ENCODE measurements at regions not wholly inside any gene's neighbourhood (a gene's known extent, or its start where the extent isn't known, plus 50 kb on each side); places are given as distances from the start of the nearest gene placed in this dataset.

GRCh38 chrX:57737881-57738280 is 57.8 kb upstream of the NLRP2B start:
- Histone ChIP-seq H3K4me3 (ENCODE audit: low read length in 2 of 2) (no peak overlapping the region), H3K4me1 (ENCODE audit: control insufficient read depth in 2 of 2, insufficient read depth in 2 of 2, low read length in 2 of 2) (no peaks in the 10 kb centered on the region), H3K36me3 (ENCODE audit: control insufficient read depth in 2 of 2, insufficient read depth in 2 of 2, low read length in 1 of 2) (no peaks in the 10 kb centered on the region), H3K27me3 (ENCODE audit: control insufficient read depth in 2 of 2, insufficient read depth in 1 of 2, low read length in 1 of 2) (no peaks in the 10 kb centered on the region), H3K9me3 (ENCODE audit: control insufficient read depth in 2 of 2, insufficient read depth in 1 of 2, low read length in 1 of 2) (peaks cover 1 to 13% of the 10 kb centered on the region in 2 donors), H3K27ac (ENCODE audit: low read depth in 1 of 2, low read length in 1 of 2) (no peak overlapping the region)
- DNase-seq (ENCODE audit: low read depth in 6 of 9, low spot score in 9 of 9) = no peak

All from thymus (tissue), 11 donors.